DOHH2 (cell line): ENCODE measurements at regions not wholly inside any gene's neighbourhood (a gene's known extent, or its start where the extent isn't known, plus 50 kb on each side); places are given as distances from the start of the nearest gene placed in this dataset.

Experiments used
- H3F3A ChIP-seq: fragments of 200-600 bp; sonication (generic), shearing (Covaris generic); 2 replicates; pipeline ENCODE4 v1.6.0; 2016; ENCODE audit warnings: antibody characterized with exemption, mild to moderate bottlenecking; ENCODE audit not compliant: control insufficient read depth, insufficient read depth
- H3K27ac ChIP-seq: fragments of 200-600 bp; sonication (generic); 2 replicates; pipeline ENCODE4 v1.5.1; 2014; ENCODE audit warnings: low read depth, mild to moderate bottlenecking, low read length, moderate library complexity
- H3K27me3 ChIP-seq: fragments of 200-600 bp; sonication (generic); 2 replicates; pipeline ENCODE4 v1.6.1; 2014; ENCODE audit warnings: mild to moderate bottlenecking, low read length, mixed read lengths; ENCODE audit not compliant: control insufficient read depth
- H3K36me3 ChIP-seq: fragments of 200-600 bp; sonication (generic); 2 replicates; pipeline ENCODE4 v1.6.1; 2014; ENCODE audit warnings: mild to moderate bottlenecking, low read length, moderate library complexity, mixed read lengths; ENCODE audit not compliant: control insufficient read depth
- H3K4me1 ChIP-seq: fragments of 200-600 bp; sonication (generic); 2 replicates; pipeline ENCODE4 v1.6.1; 2014; ENCODE audit warnings: mild to moderate bottlenecking, low read length, mixed read lengths; ENCODE audit not compliant: control insufficient read depth
- H3K4me2 ChIP-seq: fragments of 200-600 bp; sonication (generic); 2 replicates; pipeline ENCODE4 v1.6.0; 2014; ENCODE audit warnings: mild to moderate bottlenecking, low read length, moderate library complexity
- H3K4me3 ChIP-seq: fragments of 200-600 bp; sonication (generic); 2 replicates; pipeline ENCODE4 v1.5.1; 2014; ENCODE audit warnings: mild to moderate bottlenecking, low read length, mixed read lengths
- H3K79me2 ChIP-seq: fragments of 200-600 bp; sonication (generic); 2 replicates; pipeline ENCODE4 v1.6.1; 2014; ENCODE audit warnings: mild to moderate bottlenecking, low read length, mixed read lengths; ENCODE audit not compliant: control insufficient read depth
- H3K9me2 ChIP-seq: fragments of 200-600 bp; sonication (generic); replicated peaks from 2 replicates; pipeline ENCODE4 v1.6.1; 2014; ENCODE audit warnings: mild to moderate bottlenecking, low read length, mixed read lengths; ENCODE audit not compliant: control insufficient read depth
- H3K9me3 ChIP-seq: fragments of 200-600 bp; sonication (generic); 2 replicates; pipeline ENCODE4 v1.6.1; 2014; ENCODE audit warnings: antibody characterized with exemption, low read length, mixed read lengths; ENCODE audit not compliant: control insufficient read depth, insufficient read depth
- H4K20me1 ChIP-seq: fragments of 200-600 bp; sonication (generic); 2 replicates; pipeline ENCODE4 v1.6.0; 2014; ENCODE audit warnings: low read depth, mild to moderate bottlenecking, antibody characterized with exemption, low read length, moderate library complexity; ENCODE audit not compliant: control insufficient read depth, insufficient read depth
- CTCF ChIP-seq: fragments of 200-600 bp; sonication (generic); IDR thresholded peaks from one replicate; pipeline ENCODE4 v1.5.1; 2014; ENCODE audit warnings: antibody characterized with exemption, mild to moderate bottlenecking, low read depth, low read length; ENCODE audit not compliant: poor library complexity, severe bottlenecking
- EZH2phosphoT487 ChIP-seq: fragments of 200-600 bp; sonication (generic); IDR thresholded peaks from 2 replicates; pipeline ENCODE4 v1.6.1; 2017; ENCODE audit warnings: borderline replicate concordance, mild to moderate bottlenecking, antibody characterized with exemption, low read length, moderate library complexity, mixed read lengths

- Histone ChIP-seq H3K79me2 (no peaks in the 10 kb centered on the region), H3K4me1 (no peaks in the 10 kb centered on the region), H3K9me3 (no peaks in the 10 kb centered on the region), H3K4me2 (no peak overlapping the region), H4K20me1 (no peaks in the 10 kb centered on the region), H3K27me3 (0 out of 2 replicates have a peak, but pooled peaks cover 3% of the 10 kb centered on the region), H3K36me3 (no peaks in the 10 kb centered on the region), H3K4me3 (no peak overlapping the region), H3K27ac (no peak overlapping the region), H3K9me2 (no peaks in the 10 kb centered on the region), H3F3A (no peaks in the 10 kb centered on the region)
- TF ChIP-seq EZH2phosphoT487 (no peak), CTCF (no peak)
Measured at GRCh38 chr6:6752129-6752528, 163.6 kb downstream of the LY86 start.

- H3K9me3 ChIP-seq = no peaks in the 10 kb centered on the region
- no peak overlapping the region for H3K27ac ChIP-seq
- H3K4me3 ChIP-seq = no peak overlapping the region
- no peaks in the 10 kb centered on the region for H3K36me3 ChIP-seq
- no peaks in the 10 kb centered on the region for H3K79me2 ChIP-seq
- no peaks in the 10 kb centered on the region for H3K4me1 ChIP-seq
- 0 out of 2 replicates have a peak, but pooled peaks cover 2% of the 10 kb centered on the region for H3K27me3 ChIP-seq
- H3F3A ChIP-seq = no peaks in the 10 kb centered on the region
- no peaks in the 10 kb centered on the region for H3K9me2 ChIP-seq
- H3K4me2 ChIP-seq = no peak overlapping the region
- TF ChIP-seq CTCF = no peak
- TF ChIP-seq EZH2phosphoT487 = no peak
- no peaks in the 10 kb centered on the region for H4K20me1 ChIP-seq
Measured at GRCh38 chr6:6753301-6753700, 164.8 kb downstream of the LY86 start.

GRCh38 chr6:6756526-6756925, 168.0 kb downstream of the LY86 start:
- TF ChIP-seq CTCF (no peak), EZH2phosphoT487 (no peak)
- no peaks in the 10 kb centered on the region for H3K79me2 ChIP-seq
- no peak overlapping the region for H3K4me3 ChIP-seq
- no peaks in the 10 kb centered on the region for H3K9me3 ChIP-seq
- H3F3A ChIP-seq = no peaks in the 10 kb centered on the region
- no peak overlapping the region for H3K4me2 ChIP-seq
- H3K27me3 ChIP-seq = no peaks in the 10 kb centered on the region
- H4K20me1 ChIP-seq = no peaks in the 10 kb centered on the region
- no peak overlapping the region for H3K27ac ChIP-seq
- no peaks in the 10 kb centered on the region for H3K36me3 ChIP-seq
- no peaks in the 10 kb centered on the region for H3K9me2 ChIP-seq
- 0 out of 2 replicates have a peak, but pooled peaks cover 3% of the 10 kb centered on the region for H3K4me1 ChIP-seq

GRCh38 chr6:6758546-6758914, 170.0 kb downstream of the LY86 start:
- Histone ChIP-seq H3K9me2 (no peaks in the 10 kb centered on the region), H3K36me3 (no peaks in the 10 kb centered on the region), H3K4me2 (no peak overlapping the region), H3F3A (no peaks in the 10 kb centered on the region), H3K27me3 (no peaks in the 10 kb centered on the region), H4K20me1 (no peaks in the 10 kb centered on the region), H3K4me1 (0 out of 2 replicates have a peak, but pooled peaks cover 3% of the 10 kb centered on the region), H3K27ac (no peak overlapping the region), H3K79me2 (no peaks in the 10 kb centered on the region), H3K4me3 (no peak overlapping the region), H3K9me3 (no peaks in the 10 kb centered on the region)
- TF ChIP-seq EZH2phosphoT487 (no peak), CTCF (no peak)
